Ramos (cell line): ENCODE measurements at regions not wholly inside any gene's neighbourhood (a gene's known extent, or its start where the extent isn't known, plus 50 kb on each side); places are given as distances from the start of the nearest gene placed in this dataset.

Experiments used
- in situ Hi-C: fragments of 300-500 bp; cut with MboI; formaldehyde crosslinking; loops from one replicate; pipeline ENCODE4 v1.14.3; 2022; ENCODE audit warnings: low sequenced_read_pairs; ENCODE audit not compliant: unreplicated experiment

- in situ Hi-C loops, result no loop called here
Measured at GRCh38 chrX:122813876-122814275, 370.2 kb upstream of the GRIA3 start.

- in situ Hi-C loops, result no loop called here
Measured at GRCh38 chrX:122816288-122816687, 367.8 kb upstream of the GRIA3 start.

- in situ Hi-C loops, result no loop called here
Measured at GRCh38 chrX:122817321-122817955, 366.6 kb upstream of the GRIA3 start.

GRCh38 chrX:122818068-122818467 lies 366.0 kb upstream of the GRIA3 start:
- in situ Hi-C loops, result no loop called here

- in situ Hi-C loops, result no loop called here
Measured at GRCh38 chrX:122833230-122833629, 350.8 kb upstream of the GRIA3 start.

GRCh38 chrX:122835886-122836285 lies 348.2 kb upstream of the GRIA3 start:
- in situ Hi-C loops, result no loop called here

GRCh38 chrX:122850326-122850725 lies 333.8 kb upstream of the GRIA3 start:
- in situ Hi-C loops, result no loop called here

- in situ Hi-C loops, result no loop called here
Measured at GRCh38 chrX:122856205-122856604, 327.9 kb upstream of the GRIA3 start.

- in situ Hi-C loops, result no loop called here
Measured at GRCh38 chrX:122857734-122858133, 326.3 kb upstream of the GRIA3 start.

GRCh38 chrX:122863067-122863466 lies 321.0 kb upstream of the GRIA3 start:
- in situ Hi-C loops, result no loop called here

GRCh38 chrX:122866532-122866931 lies 317.5 kb upstream of the GRIA3 start:
- in situ Hi-C loops, result no loop called here

GRCh38 chrX:122868631-122869030 lies 315.4 kb upstream of the GRIA3 start:
- in situ Hi-C loops, result no loop called here

GRCh38 chrX:122869171-122869570 lies 314.9 kb upstream of the GRIA3 start:
- in situ Hi-C loops, result no loop called here

- in situ Hi-C loops, result no loop called here
Measured at GRCh38 chrX:122878269-122878668, 305.8 kb upstream of the GRIA3 start.

GRCh38 chrX:122880952-122881351 lies 303.1 kb upstream of the GRIA3 start:
- in situ Hi-C loops, result no loop called here

- in situ Hi-C loops, result no loop called here
Measured at GRCh38 chrX:122890729-122891128, 293.3 kb upstream of the GRIA3 start.

GRCh38 chrX:122906726-122907125 lies 277.4 kb upstream of the GRIA3 start:
- in situ Hi-C loops, result no loop called here

- in situ Hi-C loops, result no loop called here
Measured at GRCh38 chrX:122907375-122907774, 276.7 kb upstream of the GRIA3 start.

- in situ Hi-C loops, result no loop called here
Measured at GRCh38 chrX:122910697-122911096, 273.4 kb upstream of the GRIA3 start.

GRCh38 chrX:122913134-122913533 lies 270.9 kb upstream of the GRIA3 start:
- in situ Hi-C loops, result no loop called here

GRCh38 chrX:122913764-122914163 lies 270.3 kb upstream of the GRIA3 start:
- in situ Hi-C loops, result no loop called here

- in situ Hi-C loops, result no loop called here
Measured at GRCh38 chrX:122914256-122914655, 269.8 kb upstream of the GRIA3 start.

- in situ Hi-C loops, result no loop called here
Measured at GRCh38 chrX:122934131-122934530, 249.9 kb upstream of the GRIA3 start.
